ENCODE measurements at regions not wholly inside any gene's neighbourhood (a gene's known extent, or its start where the extent isn't known, plus 50 kb on each side); places are given as distances from the start of the nearest gene placed in this dataset.

DNA sequence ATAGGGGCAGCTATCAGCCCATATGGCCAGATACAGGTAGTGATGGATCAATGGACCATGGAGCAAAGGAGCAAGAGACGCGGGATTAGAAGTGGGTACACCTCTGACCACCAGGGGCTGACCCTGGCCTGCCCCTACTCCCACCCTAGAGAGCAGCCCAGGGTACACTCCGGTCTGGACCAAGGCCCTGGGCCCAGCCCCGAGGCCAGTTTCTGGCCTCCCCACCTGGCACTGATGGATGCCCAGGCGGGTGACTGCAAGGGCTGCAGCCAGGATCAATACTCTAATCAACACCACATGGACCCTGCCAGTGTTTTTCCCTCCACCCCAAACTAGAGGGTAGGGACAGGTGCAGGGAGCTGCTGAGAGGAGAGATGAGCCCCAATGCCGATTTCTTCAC lies 74.1 kb upstream of the NECTIN1 start:
- no peak for TF ChIP-seq EZH2phosphoT487 (IDR thresholded peaks at IDR 0.05; ENCODE audit: insufficient read depth, low read depth)
- no peak for TF ChIP-seq EZH2 (IDR thresholded peaks at IDR 0.05; ENCODE audit: insufficient read depth, poor library complexity, severe bottlenecking)
- Histone ChIP-seq H3K9me3 (ENCODE audit: low read depth) (no peaks in the 10 kb centered on the region), H3K79me2 (ENCODE audit: insufficient read depth) (no peaks in the 10 kb centered on the region), H3K4me2 (ENCODE audit: unreplicated experiment) (no peak overlapping the region), H3K9me2 (ENCODE audit: insufficient read depth) (no peaks in the 10 kb centered on the region), H3K4me3 (no peak overlapping the region), H3K4me1 (ENCODE audit: insufficient read depth) (no peaks in the 10 kb centered on the region), H4K20me1 (ENCODE audit: insufficient read depth) (no peaks in the 10 kb centered on the region), H3K9ac (no peak overlapping the region), H3F3A (ENCODE audit: insufficient read depth) (no peaks in the 10 kb centered on the region), H2AFZ (no peak overlapping the region), H3K36me3 (ENCODE audit: low read depth) (no peaks in the 10 kb centered on the region), H3K27me3 (replicated peaks; ENCODE audit: insufficient read depth) (peaks cover 39% of the 10 kb centered on the region), H3K27ac (no peak overlapping the region)
- WGBS, 2 experiments (ENCODE audit: low coverage in 1 of 2, low lambda C conversion rate in 2 of 2, missing lambda C conversion rate in 2 of 2) = 64 to 70% methylated on average over 6 of the region's 6 CpGs
- DNase-seq = no peak
- in situ Hi-C loops (cut with MboI) = no loop called here

DNA sequence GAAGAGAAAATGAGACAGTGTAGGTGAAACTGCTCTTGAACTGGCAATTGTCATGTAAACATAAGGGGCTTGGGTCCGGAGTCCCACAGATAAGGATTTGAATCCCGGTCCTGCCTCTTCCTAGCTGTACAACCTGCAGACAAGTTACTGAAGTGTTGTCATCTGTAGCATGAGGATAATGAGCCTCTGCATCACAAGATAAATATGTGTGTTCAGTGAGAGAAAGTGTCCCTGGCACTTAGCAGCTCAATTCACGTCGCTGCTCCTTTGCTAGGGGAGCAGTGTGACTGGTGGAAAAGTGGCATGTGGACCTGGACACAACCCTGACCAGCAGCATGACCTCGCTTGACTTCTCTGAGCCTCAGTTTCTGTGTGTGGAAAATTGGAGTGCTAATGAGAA lies 73.7 kb upstream of the NECTIN1 start:
- Histone ChIP-seq H3K4me1 (ENCODE audit: insufficient read depth) (no peaks in the 10 kb centered on the region), H3K4me3 (no peak overlapping the region), H4K20me1 (ENCODE audit: insufficient read depth) (no peaks in the 10 kb centered on the region), H3K79me2 (ENCODE audit: insufficient read depth) (no peaks in the 10 kb centered on the region), H3K27me3 (replicated peaks; ENCODE audit: insufficient read depth) (peaks cover 39% of the 10 kb centered on the region), H3K9ac (no peak overlapping the region), H3K9me2 (ENCODE audit: insufficient read depth) (no peaks in the 10 kb centered on the region), H2AFZ (no peak overlapping the region), H3K27ac (no peak overlapping the region), H3F3A (ENCODE audit: insufficient read depth) (no peaks in the 10 kb centered on the region), H3K9me3 (ENCODE audit: low read depth) (no peaks in the 10 kb centered on the region), H3K36me3 (ENCODE audit: low read depth) (no peaks in the 10 kb centered on the region), H3K4me2 (ENCODE audit: unreplicated experiment) (no peak overlapping the region)
- in situ Hi-C loops (cut with MboI) = no loop called here
- no peak for DNase-seq
- WGBS, 2 experiments (ENCODE audit: low coverage in 1 of 2, low lambda C conversion rate in 2 of 2, missing lambda C conversion rate in 2 of 2) = 64 to 66% methylated on average over 5 of the region's 5 CpGs
- TF ChIP-seq EZH2 (IDR thresholded peaks at IDR 0.05; ENCODE audit: insufficient read depth, poor library complexity, severe bottlenecking) (no peak), EZH2phosphoT487 (IDR thresholded peaks at IDR 0.05; ENCODE audit: insufficient read depth, low read depth) (no peak)

DNA sequence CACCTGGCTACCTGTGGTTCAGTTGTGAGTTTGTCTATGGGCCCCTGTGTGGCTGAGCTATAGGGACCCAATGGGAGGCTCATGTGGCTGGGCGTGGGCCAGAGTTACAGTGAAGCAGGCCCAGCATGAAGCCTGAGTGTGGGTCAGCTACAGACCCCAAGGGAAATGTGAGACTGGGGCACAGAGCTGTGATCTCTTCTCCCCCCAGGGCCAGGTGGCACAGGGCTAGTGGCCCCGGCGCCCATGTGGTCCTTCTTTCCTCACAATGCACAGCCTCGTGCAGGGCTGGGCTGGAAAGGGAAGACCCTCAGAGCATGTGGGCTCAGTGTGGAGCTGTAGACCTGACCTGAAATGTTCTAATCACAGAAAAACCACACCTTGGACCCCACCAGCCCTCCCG lies 71.6 kb upstream of the NECTIN1 start:
- H3K27me3 ChIP-seq (replicated peaks; ENCODE audit: insufficient read depth) = peaks cover 25% of the 10 kb centered on the region
- no peaks in the 10 kb centered on the region for H3K36me3 ChIP-seq (ENCODE audit: low read depth)
- no peak overlapping the region for H2AFZ ChIP-seq
- H3K4me2 ChIP-seq (ENCODE audit: unreplicated experiment) = no peak overlapping the region
- in situ Hi-C loops (cut with MboI) = no loop called here
- H3K9ac ChIP-seq = no peak overlapping the region
- H3K79me2 ChIP-seq (ENCODE audit: insufficient read depth) = no peaks in the 10 kb centered on the region
- DNase-seq = no peak
- no peak overlapping the region for H3K27ac ChIP-seq
- H3F3A ChIP-seq (ENCODE audit: insufficient read depth) = peaks cover 2% of the 10 kb centered on the region; the same call in 1 of the 2 replicates
- peaks cover 2% of the 10 kb centered on the region; the same call in 1 of the 2 replicates for H3K4me1 ChIP-seq (ENCODE audit: insufficient read depth)
- TF ChIP-seq EZH2 (IDR thresholded peaks at IDR 0.05; ENCODE audit: insufficient read depth, poor library complexity, severe bottlenecking) (no peak), EZH2phosphoT487 (IDR thresholded peaks at IDR 0.05; ENCODE audit: insufficient read depth, low read depth) (no peak)
- WGBS, 2 experiments (ENCODE audit: low coverage in 1 of 2, low lambda C conversion rate in 2 of 2, missing lambda C conversion rate in 2 of 2) = 66 to 71% methylated on average over 5 of the region's 5 CpGs
- no peaks in the 10 kb centered on the region for H3K9me3 ChIP-seq (ENCODE audit: low read depth)
- no peaks in the 10 kb centered on the region for H4K20me1 ChIP-seq (ENCODE audit: insufficient read depth)
- H3K4me3 ChIP-seq = no peak overlapping the region
- H3K9me2 ChIP-seq (ENCODE audit: insufficient read depth) = no peaks in the 10 kb centered on the region

DNA sequence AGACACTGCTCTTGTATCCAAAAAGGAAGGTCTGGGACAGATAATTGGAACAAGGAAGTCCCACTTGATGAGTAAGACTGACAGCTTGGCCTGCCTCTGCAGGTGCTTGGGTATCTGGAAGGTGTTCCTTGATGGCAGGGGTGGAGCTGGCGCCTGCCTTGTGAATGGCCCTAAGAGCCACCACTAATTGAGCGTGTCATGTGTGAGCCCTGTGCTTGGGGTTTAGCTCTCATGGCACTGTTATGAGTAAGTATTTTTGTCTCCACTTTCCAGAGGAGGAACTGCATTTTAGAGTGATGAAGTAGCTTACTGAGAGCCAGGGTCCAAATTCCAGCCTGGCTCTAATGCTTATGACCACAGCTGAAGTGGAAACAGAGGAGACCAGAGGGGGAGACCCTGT lies 71.2 kb upstream of the NECTIN1 start:
- Histone ChIP-seq H4K20me1 (ENCODE audit: insufficient read depth) (no peaks in the 10 kb centered on the region), H3K27ac (no peak overlapping the region), H3K9me2 (ENCODE audit: insufficient read depth) (no peaks in the 10 kb centered on the region), H3F3A (ENCODE audit: insufficient read depth) (peaks cover 5% of the 10 kb centered on the region; the same call in 1 of the 2 replicates), H3K4me2 (ENCODE audit: unreplicated experiment) (no peak overlapping the region), H3K36me3 (ENCODE audit: low read depth) (no peaks in the 10 kb centered on the region), H3K4me3 (no peak overlapping the region), H2AFZ (no peak overlapping the region), H3K27me3 (replicated peaks; ENCODE audit: insufficient read depth) (peaks cover 25% of the 10 kb centered on the region), H3K9me3 (ENCODE audit: low read depth) (no peaks in the 10 kb centered on the region), H3K4me1 (ENCODE audit: insufficient read depth) (peaks cover 5% of the 10 kb centered on the region; the same call in 1 of the 2 replicates), H3K79me2 (ENCODE audit: insufficient read depth) (no peaks in the 10 kb centered on the region), H3K9ac (no peak overlapping the region)
- 74 to 78% methylated on average over 2 of the region's 2 CpGs for WGBS, 2 experiments (ENCODE audit: low coverage in 1 of 2, low lambda C conversion rate in 2 of 2, missing lambda C conversion rate in 2 of 2)
- DNase-seq = peak; percentile 37
- in situ Hi-C loops (cut with MboI) = no loop called here
- no peak for TF ChIP-seq EZH2 (IDR thresholded peaks at IDR 0.05; ENCODE audit: insufficient read depth, poor library complexity, severe bottlenecking)
- no peak for TF ChIP-seq EZH2phosphoT487 (IDR thresholded peaks at IDR 0.05; ENCODE audit: insufficient read depth, low read depth)

DNA sequence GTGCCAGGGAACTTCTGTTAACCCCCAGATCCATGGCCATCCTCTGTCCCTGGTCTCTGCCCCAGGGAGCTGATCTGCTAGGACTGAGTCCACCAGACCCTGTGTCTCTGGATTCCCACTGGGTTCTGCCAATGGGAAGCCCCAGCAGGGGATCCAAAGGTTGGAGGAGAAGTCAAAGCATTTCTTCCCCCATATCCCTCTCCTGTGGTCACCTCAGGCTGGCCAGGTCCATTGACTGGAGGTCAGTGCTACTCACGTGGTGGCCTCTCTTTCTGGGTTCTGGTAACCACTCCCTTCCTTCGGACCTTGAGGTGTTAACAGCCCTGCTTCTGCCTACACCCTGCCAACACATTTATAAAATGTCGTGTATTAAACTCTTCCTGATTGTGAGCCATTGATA lies 69.7 kb upstream of the NECTIN1 start:
- Histone ChIP-seq H3K9me3 (ENCODE audit: low read depth) (no peaks in the 10 kb centered on the region), H4K20me1 (ENCODE audit: insufficient read depth) (no peaks in the 10 kb centered on the region), H2AFZ (no peak overlapping the region), H3K4me1 (ENCODE audit: insufficient read depth) (peaks cover 19% of the 10 kb centered on the region), H3F3A (ENCODE audit: insufficient read depth) (peaks cover 11% of the 10 kb centered on the region; the same call in 1 of the 2 replicates), H3K4me2 (ENCODE audit: unreplicated experiment) (no peak overlapping the region), H3K9ac (no peak overlapping the region), H3K79me2 (ENCODE audit: insufficient read depth) (no peaks in the 10 kb centered on the region), H3K9me2 (ENCODE audit: insufficient read depth) (no peaks in the 10 kb centered on the region), H3K36me3 (ENCODE audit: low read depth) (no peaks in the 10 kb centered on the region), H3K27ac (no peak overlapping the region), H3K4me3 (no peak overlapping the region), H3K27me3 (replicated peaks; ENCODE audit: insufficient read depth) (peaks cover 25% of the 10 kb centered on the region)
- no peak for DNase-seq
- 46 to 50% methylated on average over 3 of the region's 3 CpGs for WGBS, 2 experiments (ENCODE audit: low coverage in 1 of 2, low lambda C conversion rate in 2 of 2, missing lambda C conversion rate in 2 of 2)
- in situ Hi-C loops (cut with MboI) = no loop called here
- TF ChIP-seq EZH2 (IDR thresholded peaks at IDR 0.05; ENCODE audit: insufficient read depth, poor library complexity, severe bottlenecking) (no peak), EZH2phosphoT487 (IDR thresholded peaks at IDR 0.05; ENCODE audit: insufficient read depth, low read depth) (no peak)

Measured in GM23248 (cell line).